ENCODE measurements at regions not wholly inside any gene's neighbourhood (a gene's known extent, or its start where the extent isn't known, plus 50 kb on each side); places are given as distances from the start of the nearest gene placed in this dataset.
A peak's percentile ranks its signal among the peaks of the same experiment; 100 is the strongest.

DNA sequence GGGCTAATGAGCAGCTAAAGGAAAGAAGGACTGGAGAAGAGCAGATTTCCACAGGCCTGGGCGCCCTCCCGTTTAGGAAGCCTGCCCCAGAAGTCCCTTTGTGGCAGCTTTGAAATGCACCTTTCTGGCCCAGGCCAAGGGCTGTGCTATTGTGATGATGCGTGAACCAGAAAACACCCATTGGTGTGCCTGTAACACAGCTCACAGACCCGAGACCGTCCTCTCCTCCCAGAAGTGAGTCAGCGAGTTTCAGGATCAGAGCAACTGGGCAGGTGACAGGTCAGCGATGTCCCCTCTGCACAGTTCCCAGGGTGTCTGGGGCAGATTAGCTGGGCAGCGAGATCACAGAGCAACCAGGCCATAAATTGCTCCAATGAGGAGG lies 71.9 kb upstream of the SULF2 start:
- DNase-seq (ENCODE audit: low read depth): no peak
- TF ChIP-seq, protein P1, sequence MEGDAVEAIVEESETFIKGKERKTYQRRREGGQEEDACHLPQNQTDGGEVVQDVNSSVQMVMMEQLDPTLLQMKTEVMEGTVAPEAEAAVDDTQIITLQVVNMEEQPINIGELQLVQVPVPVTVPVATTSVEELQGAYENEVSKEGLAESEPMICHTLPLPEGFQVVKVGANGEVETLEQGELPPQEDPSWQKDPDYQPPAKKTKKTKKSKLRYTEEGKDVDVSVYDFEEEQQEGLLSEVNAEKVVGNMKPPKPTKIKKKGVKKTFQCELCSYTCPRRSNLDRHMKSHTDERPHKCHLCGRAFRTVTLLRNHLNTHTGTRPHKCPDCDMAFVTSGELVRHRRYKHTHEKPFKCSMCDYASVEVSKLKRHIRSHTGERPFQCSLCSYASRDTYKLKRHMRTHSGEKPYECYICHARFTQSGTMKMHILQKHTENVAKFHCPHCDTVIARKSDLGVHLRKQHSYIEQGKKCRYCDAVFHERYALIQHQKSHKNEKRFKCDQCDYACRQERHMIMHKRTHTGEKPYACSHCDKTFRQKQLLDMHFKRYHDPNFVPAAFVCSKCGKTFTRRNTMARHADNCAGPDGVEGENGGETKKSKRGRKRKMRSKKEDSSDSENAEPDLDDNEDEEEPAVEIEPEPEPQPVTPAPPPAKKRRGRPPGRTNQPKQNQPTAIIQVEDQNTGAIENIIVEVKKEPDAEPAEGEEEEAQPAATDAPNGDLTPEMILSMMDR (IDR thresholded peaks at IDR 0.05; ENCODE audit: insufficient read depth, low read depth, low read length): no peak
- Histone ChIP-seq H3K36me3 (ENCODE audit: control insufficient read depth, insufficient read depth, low read length) (no peaks in the 10 kb centered on the region), H3K27me3 (ENCODE audit: control insufficient read depth, insufficient read depth, low read length) (peaks cover 3% of the 10 kb centered on the region), H3K4me3 (ENCODE audit: low read depth, low read length) (no peak overlapping the region)
- ChIA-PET CTCF (interaction anchor here (0.5 kb wide), 1 partner anchor 711 kb away, joined by 3 read pairs; no protein-coding TSS in a partner anchor), POLR2A (no interaction called here)

DNA sequence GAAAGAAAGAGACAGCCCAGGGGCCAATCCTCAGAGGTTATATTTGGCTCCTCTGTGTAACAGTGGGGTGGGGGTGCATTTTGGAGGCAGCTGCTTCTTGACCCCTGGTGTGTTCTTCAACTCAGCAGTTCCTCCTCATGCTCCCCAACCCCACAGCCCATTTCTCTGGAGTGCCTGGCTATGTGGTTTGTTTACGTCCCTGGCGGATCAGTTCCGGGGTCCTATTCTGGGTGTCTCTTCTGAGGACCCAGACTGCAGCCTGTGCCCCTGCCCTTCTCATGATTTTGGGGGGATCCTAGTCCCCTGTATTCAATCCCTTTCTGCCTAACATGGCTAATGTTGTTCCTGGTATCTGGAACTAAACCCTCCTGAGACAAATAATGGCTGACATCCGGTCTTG lies 70.5 kb upstream of the SULF2 start:
- Histone ChIP-seq H3K27me3 (ENCODE audit: control insufficient read depth, insufficient read depth, low read length) (peaks cover 3% of the 10 kb centered on the region), H3K36me3 (ENCODE audit: control insufficient read depth, insufficient read depth, low read length) (no peaks in the 10 kb centered on the region), H3K4me3 (ENCODE audit: low read depth, low read length) (no peak overlapping the region)
- DNase-seq (ENCODE audit: low read depth): no peak
- POLR2A ChIA-PET: no interaction called here
- TF ChIP-seq, protein P1 (IDR thresholded peaks at IDR 0.05; ENCODE audit: insufficient read depth, low read depth, low read length): no peak
- CTCF ChIA-PET: interaction anchor here (0.8 kb wide), 1 partner anchor 335 kb away, joined by 3 read pairs; no protein-coding TSS in a partner anchor

DNA sequence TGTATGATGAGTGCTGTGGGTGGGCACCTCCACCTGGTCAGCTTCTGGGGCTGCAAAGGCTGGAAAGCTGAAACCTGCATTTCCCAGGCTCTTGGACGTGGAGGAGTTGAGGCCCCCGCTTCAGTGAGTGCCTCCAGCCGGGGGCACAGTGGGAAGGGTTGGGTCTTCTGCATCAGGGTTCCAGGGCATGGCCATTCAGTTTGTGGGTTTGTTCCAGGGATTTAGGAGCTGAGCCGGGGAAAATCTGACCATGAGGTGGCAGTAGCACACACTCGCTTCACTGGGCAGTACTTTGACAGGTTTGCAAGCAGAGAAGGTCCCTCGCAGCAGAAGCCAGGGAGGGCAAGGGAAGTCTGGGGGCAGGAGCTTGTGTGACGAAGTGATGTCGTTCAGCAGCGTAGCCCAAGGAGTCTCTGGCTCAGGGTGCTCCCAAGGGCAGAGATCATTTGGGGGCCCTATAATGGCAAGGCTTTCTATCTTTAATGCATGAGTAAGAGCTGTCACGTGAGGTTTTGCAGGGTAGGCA lies 69.5 kb upstream of the SULF2 start:
- ChIA-PET CTCF (interaction anchor here (0.6 to 1.4 kb wide), 4 partner anchors 16 to 766 kb away, joined by 3 to 8 read pairs (median 4); no protein-coding TSS in a partner anchor), POLR2A (interaction anchor here (0.6 kb wide), 1 partner anchor 11 kb away, joined by 3 read pairs; no protein-coding TSS in a partner anchor)
- Histone ChIP-seq H3K4me3 (ENCODE audit: low read depth, low read length) (no peak overlapping the region), H3K27me3 (ENCODE audit: control insufficient read depth, insufficient read depth, low read length) (peaks cover 1% of the 10 kb centered on the region), H3K36me3 (ENCODE audit: control insufficient read depth, insufficient read depth, low read length) (no peaks in the 10 kb centered on the region)
- TF ChIP-seq, protein P1 (IDR thresholded peaks at IDR 0.05; ENCODE audit: insufficient read depth, low read depth, low read length): peak; percentile 52
- no peak for DNase-seq (ENCODE audit: low read depth)

DNA sequence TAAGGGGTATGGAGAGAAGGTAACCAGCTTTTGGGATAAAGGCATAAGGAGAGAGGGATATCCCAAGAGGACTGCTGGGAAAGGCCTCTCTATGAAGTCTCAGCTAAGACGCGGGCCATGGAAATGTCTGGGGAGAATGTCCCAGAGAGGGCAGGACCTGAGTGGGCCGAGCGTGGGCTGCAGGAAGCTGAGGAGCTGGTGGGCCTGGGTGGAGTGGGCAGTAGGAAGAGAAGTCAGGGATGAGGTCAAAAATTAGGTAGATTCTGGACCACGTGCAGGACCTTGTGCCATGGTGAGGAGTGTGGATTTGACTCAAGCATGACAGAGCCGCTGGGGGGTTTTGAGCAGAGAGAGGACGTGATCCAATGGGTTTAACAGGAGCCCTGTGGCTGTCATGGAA lies 66.5 kb upstream of the SULF2 start:
- Histone ChIP-seq H3K36me3 (ENCODE audit: control insufficient read depth, insufficient read depth, low read length) (no peaks in the 10 kb centered on the region), H3K4me3 (ENCODE audit: low read depth, low read length) (no peak overlapping the region), H3K27me3 (ENCODE audit: control insufficient read depth, insufficient read depth, low read length) (no peaks in the 10 kb centered on the region; the same call in none of the 2 replicates)
- no peak for DNase-seq (ENCODE audit: low read depth)
- ChIA-PET POLR2A (no interaction called here), CTCF (interaction anchor here (1.7 kb wide), 1 partner anchor 769 kb away, joined by 6 read pairs; no protein-coding TSS in a partner anchor)
- TF ChIP-seq, protein P1 (IDR thresholded peaks at IDR 0.05; ENCODE audit: insufficient read depth, low read depth, low read length): no peak

DNA sequence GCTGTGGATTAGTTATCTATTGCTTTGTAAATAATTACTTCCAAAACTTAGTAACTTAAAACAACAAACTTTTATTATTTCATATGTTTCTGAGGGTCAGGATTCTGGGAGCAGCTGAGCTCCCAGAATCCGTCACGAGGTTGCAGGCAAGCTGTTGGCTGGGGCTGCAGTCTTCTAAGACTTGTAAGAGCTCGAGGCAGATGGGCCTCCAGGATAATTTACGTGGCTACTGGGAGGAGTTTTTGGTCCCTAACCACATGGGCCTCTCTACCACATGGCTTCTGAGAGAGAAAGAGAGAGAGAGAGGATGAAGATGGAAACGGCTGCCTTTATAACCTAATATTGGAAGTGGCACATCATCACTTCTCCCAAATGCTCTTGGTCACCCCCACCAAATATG lies 64.9 kb upstream of the SULF2 start:
- Histone ChIP-seq H3K4me3 (ENCODE audit: low read depth, low read length) (no peak overlapping the region), H3K36me3 (ENCODE audit: control insufficient read depth, insufficient read depth, low read length) (no peaks in the 10 kb centered on the region), H3K27me3 (ENCODE audit: control insufficient read depth, insufficient read depth, low read length) (peaks cover 3% of the 10 kb centered on the region)
- TF ChIP-seq, protein P1 (IDR thresholded peaks at IDR 0.05; ENCODE audit: insufficient read depth, low read depth, low read length): no peak
- no peak for DNase-seq (ENCODE audit: low read depth)
- ChIA-PET CTCF (interaction anchor here (0.6 to 1.2 kb wide), 3 partner anchors 16 to 497 kb away, joined by 3 to 4 read pairs (median 3); no protein-coding TSS in a partner anchor), POLR2A (no interaction called here)
